Right lobe of liver (tissue), 6 donors: ENCODE measurements at regions not wholly inside any gene's neighbourhood (a gene's known extent, or its start where the extent isn't known, plus 50 kb on each side); places are given as distances from the start of the nearest gene placed in this dataset.
"Not testable (repeated sequence)": the region's sequence is repeated elsewhere in the genome, so short reads cannot be mapped to it uniquely, and the experiment has no call there.

Experiments
- ATAC-seq, 4 donors: fragments of 200-7000 bp; cut with Tn5 transposase; one replicate each; pipeline ENCODE4 v1.9.1; 2020; ENCODE audit warnings: mild to moderate bottlenecking in 4 of 4, moderate library complexity in 4 of 4
- DNase-seq, 3 donors: peaks; one replicate each; pipeline ENCODE4 v3.0.0-alpha.2; 2020
- H3K27ac ChIP-seq, 3 donors: fragments of 200-600 bp; one replicate each; pipeline ENCODE4 v1.8.0; 2022
- H3K27me3 ChIP-seq, 2 donors: fragments of 200-600 bp; one replicate each; pipeline ENCODE4 v1.8.0; 2022
- H3K36me3 ChIP-seq, 4 donors: fragments of 200-600 bp; sonication (generic) in 1 of 4; one replicate each; pipeline versions ENCODE4 v1.5.1 to v1.8.0; 2017 to 2022; ENCODE audit warnings: control low read depth in 1 of 4
- H3K4me1 ChIP-seq, 4 donors: fragments of 200-600 bp; sonication (generic) in 1 of 4; one replicate each; pipeline versions ENCODE4 v1.5.1 to v1.8.0; 2017 to 2022; ENCODE audit warnings: control low read depth in 1 of 4
- H3K4me3 ChIP-seq, 3 donors: fragments of 200-600 bp; one replicate each; pipeline ENCODE4 v1.8.0; 2022
- H3K9me3 ChIP-seq, 4 donors: fragments of 200-600 bp; sonication (generic) in 1 of 4; one replicate each; pipeline versions ENCODE4 v1.5.1 to v1.8.0; 2017 to 2022; ENCODE audit warnings: control low read depth in 1 of 4
- CTCF ChIP-seq, 4 donors: fragments of 200-600 bp in 3 of 4; fragments of 450-650 bp in 1 of 4; IDR thresholded peaks; one replicate each; pipeline versions ENCODE4 v1.5.1 to v1.8.0; 2016 to 2022; ENCODE audit warnings: antibody characterized with exemption in 4 of 4, mild to moderate bottlenecking in 2 of 4
- POLR2A ChIP-seq: fragments of 450-650 bp; IDR thresholded peaks from one replicate; pipeline ENCODE4 v1.6.1; 2017; ENCODE audit warnings: antibody characterized with exemption, mild to moderate bottlenecking
- WGBS: methylation state at CpG from one replicate; pipeline ENCODE4 v1.1.6; 2018; ENCODE audit warnings: low coverage, low lambda C conversion rate; ENCODE audit not compliant: insufficient coverage; ENCODE audit errors: missing lambda C conversion rate; 5-methylcytosine and 5-hydroxymethylcytosine counted together
- intact Hi-C, 2 donors: fragments of 100-400 bp; cut with DNase I; formaldehyde crosslinking; loops; one replicate each; pipeline versions ENCODE4 v1.11.2 to v1.14.1; 2022
- donor health status: DM: no; HTN: yes; CAD: no.
- donor health status: DM: no; HTN: no; CAD: no.
- donor health status: DM: no; HTN: no; CAD: no.
- donor health status: DM: no; HTN: yes; CAD: no.
- donor health status: DM: no; HTN: yes; CAD: no.

GRCh38 chr9:90517103-90517502 is 125.5 kb downstream of the DIRAS2 start:
- Histone ChIP-seq H3K9me3 (no peaks in the 10 kb centered on the region), H3K36me3 (no peaks in the 10 kb centered on the region), H3K27me3 (no peaks in the 10 kb centered on the region), H3K4me3 (no peak overlapping the region), H3K4me1 (no peaks in the 10 kb centered on the region), H3K27ac (no peak overlapping the region)
- DNase-seq (no peak), ATAC-seq (no peak)
- no peak for TF ChIP-seq CTCF (IDR thresholded peaks at IDR 0.05)
- no peak for TF ChIP-seq POLR2A
- 56% methylated on average over 2 of the region's 2 CpGs for WGBS
- intact Hi-C loops = no loop called here

- intact Hi-C loops = no loop called here
- Histone ChIP-seq H3K27me3 (no peaks in the 10 kb centered on the region), H3K4me3 (no peak overlapping the region), H3K4me1 (no peaks in the 10 kb centered on the region), H3K9me3 (no peaks in the 10 kb centered on the region), H3K27ac (no peak overlapping the region), H3K36me3 (no peaks in the 10 kb centered on the region)
- TF ChIP-seq POLR2A = no peak
- no peak for TF ChIP-seq CTCF (IDR thresholded peaks at IDR 0.05)
- ATAC-seq = no peak
- DNase-seq = no peak
- 66% methylated on average over 7 of the region's 7 CpGs for WGBS
Observed at GRCh38 chr9:90521811-90522570, 120.6 kb downstream of the DIRAS2 start.

GRCh38 chr9:90523958-90524357 is 118.7 kb downstream of the DIRAS2 start:
- no peak for DNase-seq
- TF ChIP-seq POLR2A = no peak
- no peak for TF ChIP-seq CTCF (IDR thresholded peaks at IDR 0.05)
- no peak for ATAC-seq
- Histone ChIP-seq H3K27ac (no peak overlapping the region), H3K4me3 (no peak overlapping the region), H3K36me3 (no peaks in the 10 kb centered on the region), H3K4me1 (no peaks in the 10 kb centered on the region), H3K27me3 (no peaks in the 10 kb centered on the region), H3K9me3 (no peaks in the 10 kb centered on the region)
- 50% methylated on average over 1 of the region's 1 CpG for WGBS
- intact Hi-C loops = no loop called here

- intact Hi-C loops = no loop called here
Observed at GRCh38 chr9:90526386-90526785, 116.2 kb downstream of the DIRAS2 start.

GRCh38 chr9:90536094-90536493 is 106.5 kb downstream of the DIRAS2 start:
- H3K27ac ChIP-seq, H3K36me3 ChIP-seq, H3K9me3 ChIP-seq, H3K4me1 ChIP-seq, ATAC-seq, H3K27me3 ChIP-seq, DNase-seq, intact Hi-C loops, H3K4me3 ChIP-seq: not testable (repeated sequence)
- 60% methylated on average over 4 of the region's 4 CpGs for WGBS

More at GRCh38 chr9:90526386-90526785, 116.2 kb downstream of the DIRAS2 start:
- TF ChIP-seq POLR2A (no peak), CTCF (IDR thresholded peaks at IDR 0.05) (no peak)
- H3K27me3 ChIP-seq = no peaks in the 10 kb centered on the region
- no peaks in the 10 kb centered on the region for H3K9me3 ChIP-seq
- DNase-seq (no peak), ATAC-seq (no peak)
- H3K27ac ChIP-seq = no peak overlapping the region
- no peaks in the 10 kb centered on the region for H3K4me1 ChIP-seq
- H3K4me3 ChIP-seq = no peak overlapping the region
- H3K36me3 ChIP-seq = no peaks in the 10 kb centered on the region
